IPS-18c (cell line): ENCODE measurements at regions not wholly inside any gene's neighbourhood (a gene's known extent, or its start where the extent isn't known, plus 50 kb on each side); places are given as distances from the start of the nearest gene placed in this dataset.

Experiments
- H3K4me3 ChIP-seq: 2 replicates; pipeline ENCODE4 v1.7.0; 2013; ENCODE audit warnings: low read depth, mild to moderate bottlenecking, low read length, moderate library complexity; ENCODE audit not compliant: insufficient read depth
- H3K9me3 ChIP-seq: one replicate; pipeline ENCODE4 v1.6.1; 2013; ENCODE audit warnings: mild to moderate bottlenecking, low read length, moderate library complexity; ENCODE audit not compliant: control insufficient read depth, insufficient read depth

GRCh38 chr1:29912425-29912824 lies 676.1 kb downstream of the PTPRU start:
- H3K9me3 ChIP-seq: no peaks in the 10 kb centered on the region
- H3K4me3 ChIP-seq: no peak overlapping the region

GRCh38 chr1:29909962-29910361 lies 673.6 kb downstream of the PTPRU start:
- Histone ChIP-seq H3K4me3 (no peak overlapping the region), H3K9me3 (no peaks in the 10 kb centered on the region)

GRCh38 chr1:29907596-29907995 lies 671.3 kb downstream of the PTPRU start:
- H3K9me3 ChIP-seq: no peaks in the 10 kb centered on the region
- H3K4me3 ChIP-seq: no peak overlapping the region

GRCh38 chr1:29906927-29907326 lies 670.6 kb downstream of the PTPRU start:
- H3K9me3 ChIP-seq: no peaks in the 10 kb centered on the region

GRCh38 chr1:29903548-29904166 lies 667.3 kb downstream of the PTPRU start:
- H3K4me3 ChIP-seq: no peak overlapping the region
- no peaks in the 10 kb centered on the region for H3K9me3 ChIP-seq

More at GRCh38 chr1:29906927-29907326, 670.6 kb downstream of the PTPRU start:
- no peak overlapping the region for H3K4me3 ChIP-seq

- no peaks in the 10 kb centered on the region for H3K9me3 ChIP-seq
- no peak overlapping the region for H3K4me3 ChIP-seq
Observed at GRCh38 chr1:29901624-29902325, 665.5 kb downstream of the PTPRU start.

GRCh38 chr1:29900712-29901111 lies 664.4 kb downstream of the PTPRU start:
- Histone ChIP-seq H3K9me3 (no peaks in the 10 kb centered on the region), H3K4me3 (no peak overlapping the region)

- Histone ChIP-seq H3K9me3 (no peaks in the 10 kb centered on the region), H3K4me3 (no peak overlapping the region)
Observed at GRCh38 chr1:29900104-29900679, 663.9 kb downstream of the PTPRU start.

- Histone ChIP-seq H3K4me3 (no peak overlapping the region), H3K9me3 (no peaks in the 10 kb centered on the region)
Observed at GRCh38 chr1:29896791-29897714, 660.7 kb downstream of the PTPRU start.

GRCh38 chr1:29896300-29896699 lies 660.0 kb downstream of the PTPRU start:
- Histone ChIP-seq H3K4me3 (no peak overlapping the region), H3K9me3 (peaks cover 3% of the 10 kb centered on the region)

GRCh38 chr1:29895201-29895600 lies 658.9 kb downstream of the PTPRU start:
- Histone ChIP-seq H3K9me3 (peaks cover 3% of the 10 kb centered on the region), H3K4me3 (no peak overlapping the region)

- Histone ChIP-seq H3K4me3 (no peak overlapping the region), H3K9me3 (peaks cover 3% of the 10 kb centered on the region)
Observed at GRCh38 chr1:29894311-29894710, 658.0 kb downstream of the PTPRU start.

- no peak overlapping the region for H3K4me3 ChIP-seq
- H3K9me3 ChIP-seq: peaks cover 3% of the 10 kb centered on the region
Observed at GRCh38 chr1:29893806-29894205, 657.5 kb downstream of the PTPRU start.

GRCh38 chr1:29893046-29893723 lies 656.9 kb downstream of the PTPRU start:
- no peak overlapping the region for H3K4me3 ChIP-seq
- peaks cover 3% of the 10 kb centered on the region for H3K9me3 ChIP-seq

- Histone ChIP-seq H3K9me3 (peaks cover 3% of the 10 kb centered on the region), H3K4me3 (no peak overlapping the region)
Observed at GRCh38 chr1:29892247-29892646, 655.9 kb downstream of the PTPRU start.

- peaks cover 3% of the 10 kb centered on the region for H3K9me3 ChIP-seq
- no peak overlapping the region for H3K4me3 ChIP-seq
Observed at GRCh38 chr1:29890201-29890959, 654.1 kb downstream of the PTPRU start.
